ENCODE measurements at regions not wholly inside any gene's neighbourhood (a gene's known extent, or its start where the extent isn't known, plus 50 kb on each side); places are given as distances from the start of the nearest gene placed in this dataset.

DNA sequence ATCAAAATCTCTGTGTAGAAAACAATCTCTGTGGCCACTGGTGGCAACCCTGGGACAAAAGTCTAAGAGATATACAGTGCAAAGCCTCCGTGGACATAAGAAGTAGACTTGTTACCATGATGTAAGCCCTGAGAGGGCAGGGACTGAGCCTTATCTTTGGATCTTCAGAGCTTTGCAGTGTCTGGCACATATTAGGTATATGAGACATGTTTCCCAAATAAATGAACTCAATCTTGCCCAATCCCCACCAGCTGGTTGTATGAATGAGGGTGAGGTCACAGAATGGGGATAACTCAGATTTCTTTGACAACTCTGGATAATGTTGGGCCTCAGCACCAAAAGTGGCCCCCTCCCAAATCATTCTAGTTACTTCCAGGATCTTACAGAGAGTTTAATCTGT lies 511.4 kb upstream of the DIPK2B start:
- Histone ChIP-seq H3K27ac (no peak overlapping the region), H3K27me3 (no peaks in the 10 kb centered on the region), H3K4me1 (peaks cover 12 to 36% of the 10 kb centered on the region in 2 donors), H3K9me3 (no peaks in the 10 kb centered on the region), H3K36me3 (no peaks in the 10 kb centered on the region), H3K4me3 (replicated peaks in 1 of 3) (no peak overlapping the region)
- DNase-seq = no peak
- no peak for TF ChIP-seq POLR2A (IDR thresholded peaks at IDR 0.05)
- TF ChIP-seq, protein P1, sequence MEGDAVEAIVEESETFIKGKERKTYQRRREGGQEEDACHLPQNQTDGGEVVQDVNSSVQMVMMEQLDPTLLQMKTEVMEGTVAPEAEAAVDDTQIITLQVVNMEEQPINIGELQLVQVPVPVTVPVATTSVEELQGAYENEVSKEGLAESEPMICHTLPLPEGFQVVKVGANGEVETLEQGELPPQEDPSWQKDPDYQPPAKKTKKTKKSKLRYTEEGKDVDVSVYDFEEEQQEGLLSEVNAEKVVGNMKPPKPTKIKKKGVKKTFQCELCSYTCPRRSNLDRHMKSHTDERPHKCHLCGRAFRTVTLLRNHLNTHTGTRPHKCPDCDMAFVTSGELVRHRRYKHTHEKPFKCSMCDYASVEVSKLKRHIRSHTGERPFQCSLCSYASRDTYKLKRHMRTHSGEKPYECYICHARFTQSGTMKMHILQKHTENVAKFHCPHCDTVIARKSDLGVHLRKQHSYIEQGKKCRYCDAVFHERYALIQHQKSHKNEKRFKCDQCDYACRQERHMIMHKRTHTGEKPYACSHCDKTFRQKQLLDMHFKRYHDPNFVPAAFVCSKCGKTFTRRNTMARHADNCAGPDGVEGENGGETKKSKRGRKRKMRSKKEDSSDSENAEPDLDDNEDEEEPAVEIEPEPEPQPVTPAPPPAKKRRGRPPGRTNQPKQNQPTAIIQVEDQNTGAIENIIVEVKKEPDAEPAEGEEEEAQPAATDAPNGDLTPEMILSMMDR (IDR thresholded peaks at IDR 0.05) = no peak
- intact Hi-C loops (cut with DNase I) = no loop called here
- 100% methylated on average over 1 of the region's 1 CpG for WGBS, 2 donors

DNA sequence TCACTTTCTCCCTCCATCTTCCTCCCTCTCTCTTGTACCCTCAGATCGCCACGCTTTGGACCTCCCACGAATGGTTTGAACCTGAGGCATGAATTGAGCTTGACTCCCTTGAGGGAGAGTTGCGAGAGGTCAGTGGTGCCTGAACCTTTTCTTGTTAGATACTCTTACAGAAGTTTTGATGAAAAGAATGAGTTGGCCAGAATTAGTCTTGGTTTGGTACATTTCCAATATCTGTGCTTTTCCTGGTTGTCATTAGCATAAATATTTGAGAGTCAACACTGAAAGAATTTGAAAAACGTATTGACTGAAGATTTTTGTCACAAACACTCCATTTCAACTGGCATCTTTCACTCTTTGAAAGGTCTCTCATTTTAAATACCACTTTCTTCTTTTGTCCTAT lies 510.6 kb upstream of the DIPK2B start:
- H3K9me3 ChIP-seq = no peaks in the 10 kb centered on the region
- no peak overlapping the region for H3K27ac ChIP-seq
- peaks cover 12 to 34% of the 10 kb centered on the region in 2 donors for H3K4me1 ChIP-seq
- no peak for TF ChIP-seq POLR2A (IDR thresholded peaks at IDR 0.05)
- TF ChIP-seq, protein P1 (IDR thresholded peaks at IDR 0.05) = no peak
- no peaks in the 10 kb centered on the region for H3K27me3 ChIP-seq
- DNase-seq = no peak
- WGBS, 2 donors = 80 to 85% methylated on average over 5 of the region's 5 CpGs
- intact Hi-C loops (cut with DNase I) = no loop called here
- H3K4me3 ChIP-seq (replicated peaks in 1 of 3) = no peak overlapping the region
- H3K36me3 ChIP-seq = no peaks in the 10 kb centered on the region

DNA sequence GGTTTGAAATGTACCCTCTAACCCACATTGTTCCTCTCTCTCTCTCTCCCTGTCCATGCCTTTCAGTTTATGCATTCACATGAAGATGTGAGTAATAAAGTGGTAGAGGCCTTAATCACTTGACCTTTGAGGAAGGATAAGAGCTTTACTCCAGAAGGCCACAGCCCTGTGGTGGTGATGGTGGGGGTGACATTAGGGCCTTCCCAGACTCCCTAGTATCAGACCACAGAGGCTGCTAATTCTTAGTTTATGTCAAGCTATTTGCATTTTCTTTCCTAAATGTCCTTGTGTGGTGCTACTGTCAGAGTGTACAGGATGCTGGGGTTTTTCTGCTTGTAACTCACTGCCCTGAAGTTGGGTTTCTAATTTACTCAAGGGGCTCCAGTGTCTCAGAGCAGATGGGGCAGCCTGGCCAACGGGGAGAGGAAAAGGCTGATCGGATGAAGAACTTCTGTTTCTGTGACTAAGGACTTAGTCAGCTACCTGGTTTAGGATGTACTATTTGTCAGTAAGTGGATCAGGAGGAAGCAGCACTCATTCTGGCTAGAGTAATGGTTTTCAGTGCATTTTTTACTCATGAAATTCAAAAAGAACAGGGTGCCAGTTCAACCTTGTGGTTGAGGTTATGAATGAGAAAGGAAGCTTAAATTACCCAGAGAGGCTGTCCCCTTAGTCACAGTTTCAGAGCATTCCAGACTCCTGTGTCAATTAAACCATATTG lies 509.6 kb upstream of the DIPK2B start:
- H3K27me3 ChIP-seq = no peaks in the 10 kb centered on the region
- TF ChIP-seq, protein P1 (IDR thresholded peaks at IDR 0.05) = no peak
- no peak for TF ChIP-seq POLR2A (IDR thresholded peaks at IDR 0.05)
- H3K27ac ChIP-seq = peak overlapping the region in 1 of 3 donors; percentile 41
- intact Hi-C loops (cut with DNase I) = no loop called here
- no peaks in the 10 kb centered on the region for H3K36me3 ChIP-seq
- peaks cover 17 to 29% of the 10 kb centered on the region in 2 donors for H3K4me1 ChIP-seq
- H3K9me3 ChIP-seq = no peaks in the 10 kb centered on the region
- DNase-seq = no peak
- 88% methylated on average over 2 of the region's 2 CpGs; no CpG with 5 or more reads in 1 of the 2 donors for WGBS, 2 donors
- no peak overlapping the region for H3K4me3 ChIP-seq (replicated peaks in 1 of 3)

DNA sequence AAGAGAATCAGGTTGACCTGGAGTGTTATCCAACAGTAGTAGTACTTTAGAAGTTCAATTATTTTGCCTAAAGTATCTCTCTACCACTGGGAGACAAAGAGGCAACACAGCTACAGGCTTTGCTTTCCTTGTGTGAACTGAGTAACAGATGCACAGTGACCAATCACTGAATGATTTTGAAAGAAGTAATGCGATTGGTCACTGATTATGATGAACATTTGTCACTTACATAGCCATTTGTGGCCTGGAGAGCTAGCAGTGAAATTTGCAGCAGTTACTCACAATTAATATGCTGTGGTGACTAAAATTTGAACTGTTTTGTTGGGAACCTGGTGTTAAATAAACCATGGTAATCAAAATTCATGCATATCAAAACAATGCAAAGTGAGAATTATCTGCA lies 508.7 kb upstream of the DIPK2B start:
- no peak for DNase-seq
- intact Hi-C loops (cut with DNase I) = no loop called here
- WGBS, 2 donors = 94 to 100% methylated on average over 1 of the region's 1 CpG
- Histone ChIP-seq H3K4me3 (replicated peaks in 1 of 3) (no peak overlapping the region), H3K27ac (peak overlapping the region in 1 of 3 donors; percentile 19), H3K4me1 (peaks cover 14 to 22% of the 10 kb centered on the region in 2 donors), H3K27me3 (no peaks in the 10 kb centered on the region), H3K9me3 (no peaks in the 10 kb centered on the region), H3K36me3 (no peaks in the 10 kb centered on the region)
- no peak for TF ChIP-seq POLR2A (IDR thresholded peaks at IDR 0.05)
- TF ChIP-seq, protein P1 (IDR thresholded peaks at IDR 0.05) = no peak

DNA sequence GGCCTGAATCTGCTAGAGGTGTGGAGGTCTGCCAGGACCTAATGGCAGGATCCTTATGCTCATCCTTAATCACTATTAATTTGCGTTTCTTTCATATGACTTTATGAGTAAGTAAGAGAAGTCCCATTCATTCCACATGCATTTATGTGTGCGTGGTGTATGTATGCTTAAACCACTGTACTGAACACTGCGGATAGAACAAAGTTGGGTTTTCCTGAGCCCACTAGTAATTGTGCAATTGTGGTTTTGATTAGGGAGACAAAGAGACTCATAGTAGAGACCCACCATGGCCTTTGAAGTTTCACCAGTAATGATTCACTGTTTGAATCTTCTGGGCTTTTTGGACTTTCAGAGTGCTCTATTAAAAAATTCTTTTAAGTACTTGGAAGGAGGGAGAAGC lies 498.5 kb upstream of the DIPK2B start:
- H3K4me3 ChIP-seq (replicated peaks in 1 of 3) = no peak overlapping the region
- WGBS, 2 donors = 81 to 96% methylated on average over 3 of the region's 3 CpGs
- no peaks in the 10 kb centered on the region for H3K36me3 ChIP-seq
- no peak overlapping the region for H3K27ac ChIP-seq
- DNase-seq = no peak
- no peaks in the 10 kb centered on the region for H3K27me3 ChIP-seq
- intact Hi-C loops (cut with DNase I) = no loop called here
- no peak for TF ChIP-seq POLR2A (IDR thresholded peaks at IDR 0.05)
- TF ChIP-seq, protein P1 (IDR thresholded peaks at IDR 0.05) = no peak
- no peaks in the 10 kb centered on the region for H3K9me3 ChIP-seq
- peaks cover 0 to 3% of the 10 kb centered on the region in 2 donors for H3K4me1 ChIP-seq

Data from thyroid gland (tissue), 4 donors.